BJ (cell line): ENCODE measurements at regions not wholly inside any gene's neighbourhood (a gene's known extent, or its start where the extent isn't known, plus 50 kb on each side); places are given as distances from the start of the nearest gene placed in this dataset.

Experiments used
- CTCF ChIA-PET: fragments of 350-600 bp; formaldehyde crosslinking; extraction: SDS; loops from one replicate; lab custom pipeline; 2021; ENCODE audit warnings: antibody characterized with exemption, inconsistent platforms; lab: Yijun Ruan, JAX
- POLR2A ChIA-PET: fragments of 300-600 bp; sonication (Branson Sonifier 250); formaldehyde crosslinking; extraction: SDS; loops from one replicate; lab custom pipeline; 2021; ENCODE audit warnings: antibody characterized with exemption; lab: Charles Lee
- DNase-seq: peaks from one replicate; pipeline ENCODE4 v3.0.0-alpha.2; 2011; ENCODE audit warnings: low read depth
- H3K27me3 ChIP-seq: 2 replicates; pipeline ENCODE4 v1.6.0; 2011; ENCODE audit warnings: low read length; ENCODE audit not compliant: control insufficient read depth, insufficient read depth
- H3K36me3 ChIP-seq: 2 replicates; pipeline ENCODE4 v1.5.1; 2011; ENCODE audit warnings: low read length; ENCODE audit not compliant: control insufficient read depth, insufficient read depth
- H3K4me3 ChIP-seq: 2 replicates; pipeline ENCODE4 v1.5.1; 2011; ENCODE audit warnings: low read depth, mild to moderate bottlenecking, control low read depth, low read length
- CTCF ChIP-seq: IDR thresholded peaks from 2 replicates; pipeline ENCODE4 v1.5.1; 2011; ENCODE audit warnings: low read depth, mild to moderate bottlenecking, control low read depth, inconsistent platforms, low read length, moderate library complexity; ENCODE audit not compliant: insufficient read depth

DNA sequence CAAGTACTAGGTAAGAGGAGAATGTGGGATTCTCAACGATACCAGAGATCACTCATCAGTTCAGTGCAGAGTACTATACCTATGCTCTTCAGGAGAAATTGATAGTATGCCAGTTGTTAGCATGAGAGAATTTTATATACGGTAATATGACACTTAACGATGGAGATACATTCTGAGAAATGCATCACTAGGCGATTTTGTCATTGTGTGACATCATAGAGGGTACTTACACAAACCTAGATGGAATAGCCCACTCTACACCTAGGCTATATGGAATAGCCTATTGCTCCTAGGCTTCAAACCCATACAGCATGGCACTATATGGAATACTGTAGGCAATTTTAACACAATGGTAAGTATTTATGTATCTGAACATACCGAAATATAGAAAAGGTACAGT, 140.2 kb downstream of the SLIT2 start:
- POLR2A ChIA-PET, result no interaction called here
- TF ChIP-seq CTCF, result no peak
- DNase-seq, result no peak
- Histone ChIP-seq H3K36me3 (peaks cover 1% of the 10 kb centered on the region; the same call in 1 of the 2 replicates), H3K27me3 (no peaks in the 10 kb centered on the region), H3K4me3 (no peak overlapping the region)
- CTCF ChIA-PET, result no interaction called here

- TF ChIP-seq CTCF, result no peak
- ChIA-PET POLR2A (no interaction called here), CTCF (interaction anchor here (0.7 to 1.5 kb wide), 3 partner anchors 11 to 36 kb away, joined by 3 read pairs; no protein-coding TSS in a partner anchor)
- DNase-seq, result no peak
- Histone ChIP-seq H3K4me3 (no peak overlapping the region), H3K27me3 (no peaks in the 10 kb centered on the region), H3K36me3 (no peaks in the 10 kb centered on the region)
Observed at GRCh38 chr4:20393486-20394100, 141.9 kb downstream of the SLIT2 start.

- Histone ChIP-seq H3K36me3 (no peaks in the 10 kb centered on the region), H3K27me3 (no peaks in the 10 kb centered on the region), H3K4me3 (no peak overlapping the region)
- POLR2A ChIA-PET, result no interaction called here
- no peak for TF ChIP-seq CTCF
- DNase-seq, result no peak
- CTCF ChIA-PET, result interaction anchor here (0.6 to 2.0 kb wide), 11 partner anchors 8 to 1159 kb away, joined by 3 to 7 read pairs (median 3); no protein-coding TSS in a partner anchor
Observed at GRCh38 chr4:20394512-20394911, 142.8 kb downstream of the SLIT2 start.

DNA sequence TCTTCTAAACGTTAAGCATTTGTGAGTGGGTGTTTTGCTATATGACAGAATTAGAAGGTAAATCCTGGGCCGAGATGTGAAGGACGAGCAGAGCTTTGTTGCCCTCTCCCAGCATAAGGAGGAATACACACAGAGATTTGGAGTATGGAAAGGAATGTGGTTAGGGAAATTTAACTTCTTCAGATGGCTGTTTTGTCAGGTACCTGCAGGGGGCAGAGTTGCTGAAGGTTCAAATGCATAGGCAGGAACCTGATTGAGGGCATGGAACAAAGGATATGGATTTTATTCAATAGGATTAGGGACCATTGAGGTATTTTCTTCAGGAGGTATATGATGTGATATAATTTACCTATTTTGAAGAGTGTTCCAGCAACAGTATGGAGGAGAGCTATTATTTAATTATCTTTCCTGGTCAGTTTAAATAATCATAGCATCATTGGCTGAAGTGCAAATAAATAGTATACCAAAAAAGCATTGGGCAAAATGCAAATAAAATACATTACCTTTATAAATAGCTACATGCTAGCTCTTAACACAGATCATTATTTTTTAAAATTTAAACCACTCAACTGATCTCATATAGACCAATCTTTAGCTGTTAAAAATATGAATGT, 143.6 kb downstream of the SLIT2 start:
- Histone ChIP-seq H3K36me3 (no peaks in the 10 kb centered on the region), H3K27me3 (no peaks in the 10 kb centered on the region), H3K4me3 (no peak overlapping the region)
- no peak for DNase-seq
- TF ChIP-seq CTCF, result peak; percentile 52
- POLR2A ChIA-PET, result no interaction called here
- CTCF ChIA-PET, result interaction anchor here (0.7 to 2.0 kb wide), 12 partner anchors 9 to 35 kb away, joined by 3 to 7 read pairs (median 4); no protein-coding TSS in a partner anchor

DNA sequence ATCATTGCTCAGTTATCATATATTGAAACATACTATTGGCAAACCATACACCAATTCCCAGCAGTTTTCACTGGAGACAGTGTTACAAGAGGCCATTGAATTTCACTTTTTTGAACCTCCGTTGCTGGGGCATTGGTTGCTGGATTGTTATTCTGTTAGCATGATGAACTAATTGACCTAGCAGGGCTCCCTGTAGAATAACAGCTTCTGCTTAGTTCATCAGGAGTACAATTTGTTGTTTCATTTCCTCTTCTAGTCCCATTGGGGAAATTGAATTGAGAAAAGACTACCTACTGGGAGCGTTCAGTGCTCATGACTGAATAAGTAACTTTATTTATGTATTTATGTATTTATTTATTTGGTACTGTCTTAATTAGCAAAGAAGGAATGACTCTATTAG, 151.6 kb downstream of the SLIT2 start:
- no peak for TF ChIP-seq CTCF
- ChIA-PET CTCF (interaction anchor here (1.5 kb wide), 1 partner anchor 12 kb away, joined by 4 read pairs; no protein-coding TSS in a partner anchor), POLR2A (no interaction called here)
- Histone ChIP-seq H3K27me3 (no peaks in the 10 kb centered on the region), H3K4me3 (no peak overlapping the region), H3K36me3 (no peaks in the 10 kb centered on the region)
- DNase-seq, result no peak
